ENCODE measurements at regions not wholly inside any gene's neighbourhood (a gene's known extent, or its start where the extent isn't known, plus 50 kb on each side); places are given as distances from the start of the nearest gene placed in this dataset.

GRCh38 chr1:198042168-198042567 is 114.6 kb upstream of the NEK7 start:
- peak; percentile 25 for DNase-seq

GRCh38 chr1:198047913-198048312 is 108.9 kb upstream of the NEK7 start:
- DNase-seq = no peak

DNA sequence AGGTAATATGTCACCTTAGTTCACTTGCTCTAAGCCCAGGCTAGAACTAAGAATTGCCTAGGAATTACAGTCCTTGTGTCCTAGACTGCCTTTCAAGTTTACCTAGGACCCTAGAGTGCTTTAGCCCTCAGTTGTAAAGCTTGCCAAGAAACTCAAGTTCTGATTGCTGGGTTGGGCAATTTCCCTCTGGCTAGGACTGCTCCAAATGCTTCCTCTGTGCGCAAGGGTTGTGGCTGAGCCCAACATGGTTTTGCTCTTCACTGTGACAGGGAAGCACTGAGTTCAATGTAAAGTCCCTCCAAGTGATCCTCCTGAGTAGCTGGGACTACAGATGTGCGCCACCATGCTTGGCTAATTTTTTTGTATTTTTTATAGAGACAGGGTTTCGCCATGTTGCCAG is 102.3 kb upstream of the NEK7 start:
- DNase-seq = no peak

- peak; percentile 54 for DNase-seq
Measured at GRCh38 chr1:198056255-198056654, 100.5 kb upstream of the NEK7 start.

- DNase-seq = no peak
Measured at GRCh38 chr1:198064181-198064580, 92.6 kb upstream of the NEK7 start.

DNA sequence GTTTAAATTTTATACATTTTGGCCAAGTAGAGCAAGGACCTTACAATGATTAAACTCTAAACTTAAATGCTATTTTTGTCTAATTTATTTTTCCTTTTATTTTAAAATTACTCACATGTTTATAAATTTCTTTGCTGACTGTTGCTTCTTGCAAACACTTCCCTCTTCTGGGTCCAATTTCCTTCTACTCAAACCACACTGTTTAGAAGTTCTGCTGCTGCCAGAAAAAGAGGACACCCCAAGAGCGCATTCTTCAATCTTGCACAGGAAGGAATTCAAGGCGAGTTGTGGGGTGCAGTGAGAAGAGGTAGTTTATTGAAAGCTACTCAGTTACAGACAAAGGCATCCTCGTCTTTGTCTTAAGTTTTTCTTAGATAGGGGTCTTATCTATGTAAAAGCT is 88.5 kb upstream of the NEK7 start:
- DNase-seq = no peak

- no peak for DNase-seq
Measured at GRCh38 chr1:198072177-198072576, 84.6 kb upstream of the NEK7 start.

DNA sequence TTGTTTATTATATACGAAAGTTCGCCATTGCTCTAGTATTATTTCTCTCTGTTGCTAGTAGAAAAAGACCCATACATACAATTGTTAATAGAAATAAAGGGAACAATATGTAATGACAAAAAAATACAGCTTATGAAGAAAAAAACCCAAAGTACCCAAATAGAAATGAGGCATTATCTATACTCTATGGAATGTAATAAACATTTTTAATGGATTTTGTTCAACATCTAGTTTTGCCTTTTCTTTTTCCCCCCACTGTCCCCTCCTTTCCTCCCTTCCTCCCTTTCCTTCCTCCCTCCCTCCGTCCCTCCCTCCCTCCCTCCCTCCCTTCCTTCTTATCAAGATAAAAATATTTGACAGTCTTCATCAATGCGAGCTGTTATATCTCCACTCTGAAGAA is 81.5 kb upstream of the NEK7 start:
- no peak for DNase-seq

DNA sequence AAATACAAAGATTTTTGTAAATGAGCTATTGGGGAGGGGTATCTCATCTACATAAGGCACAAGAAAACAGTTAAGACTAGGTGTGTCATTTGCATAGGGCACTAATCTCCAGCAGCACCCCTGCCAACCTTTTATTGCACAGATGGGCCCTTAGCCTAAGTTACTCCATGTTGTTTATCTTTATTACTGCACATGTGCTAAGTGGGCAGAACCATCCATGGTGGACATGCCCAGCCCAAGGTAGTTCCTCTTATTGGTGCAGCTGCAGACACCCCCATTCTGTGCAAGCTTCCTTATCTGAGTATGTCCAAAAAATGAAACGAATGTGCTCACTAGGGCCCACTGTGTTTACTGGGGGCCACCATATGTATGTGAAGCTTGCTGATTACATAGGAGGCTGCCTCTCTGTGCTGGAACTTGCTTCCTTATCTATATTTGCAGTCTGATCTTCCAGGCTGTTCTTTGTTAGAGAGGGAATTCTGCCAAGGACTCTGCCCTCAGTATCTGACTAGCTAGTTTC is 77.3 kb upstream of the NEK7 start:
- DNase-seq = no peak

DNA sequence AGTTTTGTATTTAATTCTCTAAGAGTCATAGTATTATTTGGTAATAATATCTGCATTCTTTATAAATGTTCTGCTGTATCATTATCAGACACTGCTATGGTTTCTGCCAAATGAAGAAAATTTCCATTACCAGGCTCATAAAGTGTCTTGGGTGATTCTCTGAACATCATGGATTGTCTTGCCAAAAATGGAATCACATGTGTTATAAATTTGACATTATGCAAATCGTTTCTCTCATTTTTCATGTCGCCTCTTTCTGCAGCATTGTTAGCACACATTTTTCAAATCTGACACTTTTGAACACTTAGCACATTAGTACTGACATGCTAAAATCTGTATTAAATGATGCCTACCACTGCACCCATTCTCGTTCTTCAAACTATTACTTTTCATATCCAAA is 74.2 kb upstream of the NEK7 start:
- no peak for DNase-seq

DNA sequence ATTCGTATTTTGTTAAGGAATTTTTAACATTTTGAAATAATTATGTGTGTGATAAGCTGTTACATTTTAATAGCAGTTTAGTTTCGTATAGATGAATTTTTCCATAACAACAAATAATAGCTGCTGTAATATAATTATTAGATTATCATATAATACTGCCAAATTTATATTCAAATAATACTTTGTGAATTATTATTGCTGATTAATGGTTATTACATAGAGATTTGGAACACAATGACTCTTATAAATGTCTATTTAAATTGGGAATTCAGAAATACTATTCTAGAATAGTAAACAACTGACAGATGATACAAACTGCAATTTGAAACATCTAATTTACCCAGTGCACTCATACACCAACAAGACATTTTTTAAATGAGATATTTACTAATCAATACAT is 73.2 kb upstream of the NEK7 start:
- no peak for DNase-seq

DNA sequence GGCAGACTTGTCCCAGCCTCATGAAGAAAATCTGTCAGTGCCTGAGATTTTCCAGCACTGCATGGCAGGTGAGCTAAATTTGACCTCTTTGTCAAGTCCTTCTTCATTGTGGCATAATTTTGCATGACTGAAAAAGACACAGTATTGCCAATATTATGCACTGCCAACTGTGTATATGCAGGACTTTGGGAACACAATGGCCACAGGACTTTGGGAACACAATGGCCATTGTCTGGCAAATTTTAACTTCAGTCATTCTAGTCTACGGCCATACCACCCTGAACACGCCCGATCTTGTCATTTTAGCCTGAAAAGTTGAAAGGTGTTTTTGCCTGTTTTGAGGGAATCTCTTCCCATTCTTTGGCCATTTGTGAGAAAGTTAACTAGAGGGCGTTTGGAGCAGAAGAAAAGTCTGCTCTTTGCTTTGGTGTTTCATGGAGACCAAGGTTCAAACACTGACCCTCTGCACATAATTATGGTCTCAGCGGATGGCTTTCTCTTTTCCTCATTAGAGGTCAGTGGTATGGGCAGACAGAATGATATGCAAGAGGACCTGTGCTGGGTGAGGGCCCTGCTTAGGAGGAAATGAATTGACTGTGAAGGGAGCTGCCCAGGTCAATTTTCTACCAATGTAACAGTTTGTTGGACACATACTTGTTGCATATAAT is 72.4 kb upstream of the NEK7 start:
- no peak for DNase-seq

GRCh38 chr1:198086051-198086745 is 70.6 kb upstream of the NEK7 start:
- DNase-seq = no peak

GRCh38 chr1:198087831-198088230 is 69.0 kb upstream of the NEK7 start:
- DNase-seq = no peak

GRCh38 chr1:198088360-198089071 is 68.3 kb upstream of the NEK7 start:
- DNase-seq = peak; percentile 22

- DNase-seq = no peak
Measured at GRCh38 chr1:198096390-198096789, 60.4 kb upstream of the NEK7 start.

GRCh38 chr1:198099755-198100154 is 57.0 kb upstream of the NEK7 start:
- DNase-seq = no peak

DNA sequence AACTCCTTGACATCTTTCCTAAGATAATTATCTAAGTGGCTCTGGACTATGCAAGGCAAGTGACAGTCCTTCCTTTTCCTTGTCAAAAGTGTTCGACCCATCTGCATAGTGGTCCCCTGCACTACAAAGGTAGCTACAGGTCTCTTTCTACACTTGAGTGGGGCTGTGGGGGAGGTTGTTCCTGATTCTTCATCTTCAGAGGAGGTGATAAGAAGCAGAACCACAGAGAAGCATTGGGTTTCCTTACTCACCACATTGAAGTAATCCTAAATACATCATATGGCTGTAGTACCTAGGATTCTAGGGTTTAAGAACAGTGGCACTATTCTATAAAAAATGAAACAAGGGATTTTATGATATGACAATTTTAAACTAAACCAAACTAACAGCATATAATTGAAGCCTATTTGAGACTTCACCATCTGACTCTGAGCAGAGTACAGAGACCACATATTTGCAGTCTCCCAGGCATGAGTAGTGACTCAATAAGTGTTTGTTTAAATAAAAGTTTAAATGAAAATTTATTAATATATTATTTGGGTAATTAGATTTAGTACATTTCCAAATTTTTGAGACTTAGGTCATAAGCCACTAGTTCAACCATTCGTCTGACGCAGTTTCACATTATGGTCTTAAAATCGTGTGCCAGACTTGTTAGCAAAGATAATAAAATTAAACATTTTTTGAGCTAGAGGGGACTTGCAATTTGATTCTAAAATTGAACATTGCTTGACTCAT is 54.9 kb upstream of the NEK7 start:
- DNase-seq = no peak

DNA sequence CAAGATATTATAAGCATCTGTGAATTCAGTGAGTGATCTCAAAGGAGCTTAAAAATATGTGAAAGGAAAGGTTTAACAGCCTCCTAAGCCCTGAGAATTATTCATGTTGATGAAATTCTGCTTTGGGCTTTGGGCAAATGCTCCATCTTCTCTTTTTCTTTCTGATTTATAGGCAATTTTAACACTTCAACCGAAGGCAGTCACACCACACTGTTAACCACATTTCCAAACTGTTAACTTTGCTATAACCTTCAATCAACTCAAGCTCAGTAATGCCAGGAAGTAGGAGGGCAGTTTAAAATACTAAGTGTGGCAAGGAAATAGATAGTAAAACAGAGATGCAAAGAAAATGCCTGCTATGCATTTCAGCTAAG is 54.4 kb upstream of the NEK7 start:
- DNase-seq = no peak

GRCh38 chr1:198105185-198105584 is 51.6 kb upstream of the NEK7 start:
- no peak for DNase-seq

GRCh38 chr1:198106011-198106410 is 50.8 kb upstream of the NEK7 start:
- DNase-seq = no peak

All from NCI-H82 (cell line).